Germinal center (tissue), 1 donor: ENCODE measurements at regions not wholly inside any gene's neighbourhood (a gene's known extent, or its start where the extent isn't known, plus 50 kb on each side); places are given as distances from the start of the nearest gene placed in this dataset.
"Not testable (repeated sequence)": the region's sequence is repeated elsewhere in the genome, so short reads cannot be mapped to it uniquely, and the experiment has no call there.

Source experiments
- DNase-seq: peaks from one replicate; pipeline ENCODE4 v3.0.0; 2012; ENCODE audit warnings: mixed read lengths, low spot score

- DNase-seq = no peak
These were observed 155.0 kb upstream of the JARID2 start for GRCh38 chr6:15090745-15091384.

- DNase-seq = no peak
These were observed 148.7 kb upstream of the JARID2 start for GRCh38 chr6:15096894-15097837.

- no peak for DNase-seq
These were observed 144.7 kb upstream of the JARID2 start for GRCh38 chr6:15101130-15101529.

- no peak for DNase-seq
These were observed 143.6 kb upstream of the JARID2 start for GRCh38 chr6:15102241-15102640.

GRCh38 chr6:15106958-15107643, 138.8 kb upstream of the JARID2 start:
- no peak for DNase-seq

- no peak for DNase-seq
These were observed 138.1 kb upstream of the JARID2 start for GRCh38 chr6:15107644-15108382.

- no peak for DNase-seq
These were observed 137.5 kb upstream of the JARID2 start for GRCh38 chr6:15108383-15108715.

- no peak for DNase-seq
These were observed 136.4 kb upstream of the JARID2 start for GRCh38 chr6:15109338-15110090.

GRCh38 chr6:15110726-15111354, 135.0 kb upstream of the JARID2 start:
- no peak for DNase-seq

- not testable (repeated sequence) for DNase-seq
These were observed 134.3 kb upstream of the JARID2 start for GRCh38 chr6:15111576-15111975.

- no peak for DNase-seq
These were observed 132.3 kb upstream of the JARID2 start for GRCh38 chr6:15113587-15113986.

- DNase-seq = no peak
These were observed 131.8 kb upstream of the JARID2 start for GRCh38 chr6:15114061-15114460.

- no peak for DNase-seq
These were observed 129.0 kb upstream of the JARID2 start for GRCh38 chr6:15116889-15117288.

- DNase-seq = no peak
These were observed 124.4 kb upstream of the JARID2 start for GRCh38 chr6:15121443-15121842.

GRCh38 chr6:15121977-15122550, 123.8 kb upstream of the JARID2 start:
- no peak for DNase-seq

GRCh38 chr6:15129887-15130286, 116.0 kb upstream of the JARID2 start:
- no peak for DNase-seq

- DNase-seq = no peak
These were observed 114.6 kb upstream of the JARID2 start for GRCh38 chr6:15131234-15131633.

- no peak for DNase-seq
These were observed 114.2 kb upstream of the JARID2 start for GRCh38 chr6:15131651-15132061.

GRCh38 chr6:15132167-15132566, 113.7 kb upstream of the JARID2 start:
- DNase-seq = no peak

- DNase-seq = no peak
These were observed 112.8 kb upstream of the JARID2 start for GRCh38 chr6:15132854-15133670.
